C4-2B (cell line): ENCODE measurements at regions not wholly inside any gene's neighbourhood (a gene's known extent, or its start where the extent isn't known, plus 50 kb on each side); places are given as distances from the start of the nearest gene placed in this dataset.

Experiments
- ZFX ChIP-seq: fragments of 450-650 bp; IDR thresholded peaks from 2 replicates; pipeline ENCODE4 v1.6.1; 2017
- TF ChIP-seq, protein P1 (sequence below): fragments of 450-650 bp; conservative IDR thresholded peaks from 2 replicates; pipeline ENCODE4 v1.5.1; 2017; ENCODE audit warnings: mild to moderate bottlenecking

DNA sequence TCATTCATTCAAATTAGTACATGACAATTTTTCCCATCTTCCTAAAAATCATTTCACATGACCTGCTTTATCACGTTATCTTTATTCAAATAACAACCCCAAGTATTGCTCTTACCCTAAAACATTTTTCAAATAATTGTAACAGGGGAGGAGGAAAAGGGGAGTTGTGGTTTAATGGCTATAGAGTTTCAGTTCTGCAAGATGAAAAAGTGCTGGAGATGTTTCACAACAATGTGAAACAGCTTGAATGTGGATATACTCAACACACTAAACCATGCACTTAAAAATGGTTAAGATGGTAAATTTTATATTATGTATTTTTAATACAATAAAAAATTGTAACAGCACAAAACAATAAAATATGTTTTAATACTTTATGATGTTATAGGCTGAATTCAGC lies 161.6 kb upstream of the GUCY1A2 start:
- TF ChIP-seq, protein P1, sequence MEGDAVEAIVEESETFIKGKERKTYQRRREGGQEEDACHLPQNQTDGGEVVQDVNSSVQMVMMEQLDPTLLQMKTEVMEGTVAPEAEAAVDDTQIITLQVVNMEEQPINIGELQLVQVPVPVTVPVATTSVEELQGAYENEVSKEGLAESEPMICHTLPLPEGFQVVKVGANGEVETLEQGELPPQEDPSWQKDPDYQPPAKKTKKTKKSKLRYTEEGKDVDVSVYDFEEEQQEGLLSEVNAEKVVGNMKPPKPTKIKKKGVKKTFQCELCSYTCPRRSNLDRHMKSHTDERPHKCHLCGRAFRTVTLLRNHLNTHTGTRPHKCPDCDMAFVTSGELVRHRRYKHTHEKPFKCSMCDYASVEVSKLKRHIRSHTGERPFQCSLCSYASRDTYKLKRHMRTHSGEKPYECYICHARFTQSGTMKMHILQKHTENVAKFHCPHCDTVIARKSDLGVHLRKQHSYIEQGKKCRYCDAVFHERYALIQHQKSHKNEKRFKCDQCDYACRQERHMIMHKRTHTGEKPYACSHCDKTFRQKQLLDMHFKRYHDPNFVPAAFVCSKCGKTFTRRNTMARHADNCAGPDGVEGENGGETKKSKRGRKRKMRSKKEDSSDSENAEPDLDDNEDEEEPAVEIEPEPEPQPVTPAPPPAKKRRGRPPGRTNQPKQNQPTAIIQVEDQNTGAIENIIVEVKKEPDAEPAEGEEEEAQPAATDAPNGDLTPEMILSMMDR, result no peak
- no peak for TF ChIP-seq ZFX
